NCI-H187 (cell line): ENCODE measurements at regions not wholly inside any gene's neighbourhood (a gene's known extent, or its start where the extent isn't known, plus 50 kb on each side); places are given as distances from the start of the nearest gene placed in this dataset.
"Not testable (repeated sequence)": the region's sequence is repeated elsewhere in the genome, so short reads cannot be mapped to it uniquely, and the experiment has no call there.

ENCODE experiments used
- DNase-seq, 2 experiments: peaks; one replicate each; lab custom pipeline; 2025; lab: John Stamatoyannopoulos, UW

- DNase-seq: no peak
Measured at GRCh38 chr2:107717661-107718060, 109.0 kb upstream of the RGPD4 start.

- DNase-seq: no peak
Measured at GRCh38 chr2:107719141-107719540, 107.6 kb upstream of the RGPD4 start.

- DNase-seq: no peak
Measured at GRCh38 chr2:107719836-107720235, 106.9 kb upstream of the RGPD4 start.

- no peak for DNase-seq
Measured at GRCh38 chr2:107721178-107721577, 105.5 kb upstream of the RGPD4 start.

GRCh38 chr2:107721586-107721985, 105.1 kb upstream of the RGPD4 start:
- DNase-seq: no peak

GRCh38 chr2:107725824-107726223, 100.9 kb upstream of the RGPD4 start:
- not testable (repeated sequence) for DNase-seq

- DNase-seq: no peak
Measured at GRCh38 chr2:107727318-107727717, 99.4 kb upstream of the RGPD4 start.

- DNase-seq: no peak
Measured at GRCh38 chr2:107728586-107728985, 98.1 kb upstream of the RGPD4 start.

GRCh38 chr2:107729440-107729839, 97.3 kb upstream of the RGPD4 start:
- no peak for DNase-seq

GRCh38 chr2:107730898-107731297, 95.8 kb upstream of the RGPD4 start:
- no peak for DNase-seq

GRCh38 chr2:107731435-107731834, 95.3 kb upstream of the RGPD4 start:
- DNase-seq: no peak

GRCh38 chr2:107735201-107735600, 91.5 kb upstream of the RGPD4 start:
- DNase-seq: no peak

GRCh38 chr2:107737756-107738155, 88.9 kb upstream of the RGPD4 start:
- no peak for DNase-seq

- no peak for DNase-seq
Measured at GRCh38 chr2:107738266-107738665, 88.4 kb upstream of the RGPD4 start.

- DNase-seq: no peak
Measured at GRCh38 chr2:107740300-107740699, 86.4 kb upstream of the RGPD4 start.

GRCh38 chr2:107742460-107743027, 84.1 kb upstream of the RGPD4 start:
- DNase-seq: no peak

GRCh38 chr2:107743274-107743673, 83.4 kb upstream of the RGPD4 start:
- DNase-seq: no peak

- DNase-seq: no peak
Measured at GRCh38 chr2:107745100-107745499, 81.6 kb upstream of the RGPD4 start.

GRCh38 chr2:107746552-107747198, 80.0 kb upstream of the RGPD4 start:
- not testable (repeated sequence) for DNase-seq

GRCh38 chr2:107747199-107747963, 79.3 kb upstream of the RGPD4 start:
- DNase-seq: not testable (repeated sequence)

GRCh38 chr2:107747964-107748583, 78.6 kb upstream of the RGPD4 start:
- no peak for DNase-seq

- no peak for DNase-seq
Measured at GRCh38 chr2:107751936-107752335, 74.8 kb upstream of the RGPD4 start.

- not testable (repeated sequence) for DNase-seq
Measured at GRCh38 chr2:107753806-107754205, 72.9 kb upstream of the RGPD4 start.
